Amniotic epithelial cell (primary cell): ENCODE measurements at regions not wholly inside any gene's neighbourhood (a gene's known extent, or its start where the extent isn't known, plus 50 kb on each side); places are given as distances from the start of the nearest gene placed in this dataset.
"Not testable (repeated sequence)": the region's sequence is repeated elsewhere in the genome, so short reads cannot be mapped to it uniquely, and the experiment has no call there.

ENCODE experiments used
- DNase-seq: peaks from one replicate; pipeline ENCODE4 v3.0.0-alpha.2; 2010; ENCODE audit warnings: low read depth

- DNase-seq, result not testable (repeated sequence)
Measured at GRCh38 chr4:49323573-49323940, 337.5 kb downstream of the CWH43 start.
